ENCODE measurements at regions not wholly inside any gene's neighbourhood (a gene's known extent, or its start where the extent isn't known, plus 50 kb on each side); places are given as distances from the start of the nearest gene placed in this dataset.

DNA sequence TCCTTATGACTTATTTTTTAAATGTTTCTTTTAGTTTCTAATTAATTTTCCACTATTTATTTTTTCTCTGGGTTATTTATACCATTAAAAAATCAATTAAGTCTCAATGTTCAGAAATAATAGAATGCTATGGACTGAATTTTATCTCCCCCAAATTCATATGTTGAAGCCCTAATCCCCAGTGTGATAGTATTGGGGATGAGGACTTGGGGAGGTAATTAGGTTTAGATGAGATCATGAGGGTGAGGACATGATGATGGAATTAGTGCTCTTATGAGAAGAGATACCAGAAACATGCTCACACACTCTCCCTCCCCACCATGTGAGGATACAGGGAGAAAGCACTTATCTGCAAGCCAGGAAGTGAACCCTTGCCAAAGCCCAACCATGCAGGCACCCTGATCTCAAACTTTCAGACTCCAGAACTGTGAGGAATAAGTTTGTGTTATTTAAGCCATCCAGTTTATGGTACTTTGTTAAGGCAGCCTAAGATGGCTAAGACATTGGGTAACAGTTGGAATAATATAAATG lies 202.6 kb downstream of the MDFIC start:
- Histone ChIP-seq H3K9me3 (no peaks in the 10 kb centered on the region), H3K27me3 (no peaks in the 10 kb centered on the region), H3K36me3 (no peaks in the 10 kb centered on the region), H3K27ac (no peak overlapping the region), H3K4me3 (no peak overlapping the region), H3K4me1 (ENCODE audit: insufficient read depth) (no peaks in the 10 kb centered on the region)
- no peak for DNase-seq
- intact Hi-C loops (cut with DNase I) = no loop called here
- TF ChIP-seq EP300 (IDR thresholded peaks at IDR 0.05) (no peak), POLR2A (IDR thresholded peaks at IDR 0.05) (no peak), CTCF (IDR thresholded peaks at IDR 0.05) (no peak)

DNA sequence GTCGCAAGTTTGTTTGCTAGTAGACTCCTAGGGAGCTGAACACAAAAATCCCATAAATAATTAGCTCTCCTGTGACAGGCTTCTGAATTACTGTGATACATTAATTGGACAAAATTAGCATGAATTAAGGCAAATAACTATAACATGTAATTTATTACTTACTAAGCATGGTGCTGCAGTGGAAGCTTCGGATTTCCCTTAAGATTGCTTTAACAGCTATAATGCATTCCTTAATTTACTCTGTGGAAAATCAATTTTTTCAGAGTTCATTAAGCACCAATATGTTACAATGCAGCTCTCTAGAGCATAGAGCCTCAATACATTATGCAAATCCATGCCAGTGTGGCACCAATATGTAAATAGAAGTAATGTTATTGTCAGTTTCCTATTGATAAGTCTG lies 201.5 kb downstream of the MDFIC start:
- Histone ChIP-seq H3K4me3 (no peak overlapping the region), H3K9me3 (no peaks in the 10 kb centered on the region), H3K27ac (no peak overlapping the region), H3K4me1 (ENCODE audit: insufficient read depth) (no peaks in the 10 kb centered on the region), H3K36me3 (no peaks in the 10 kb centered on the region), H3K27me3 (no peaks in the 10 kb centered on the region)
- no peak for DNase-seq
- intact Hi-C loops (cut with DNase I) = no loop called here
- WGBS, 3 donors = 96 to 98% (median 97%) methylated on average over 2 of the region's 2 CpGs
- TF ChIP-seq POLR2A (IDR thresholded peaks at IDR 0.05) (no peak), EP300 (IDR thresholded peaks at IDR 0.05) (no peak), CTCF (IDR thresholded peaks at IDR 0.05) (no peak)

- 59 to 61% (median 60%) methylated on average over 1 of the region's 1 CpG for WGBS, 3 donors
- intact Hi-C loops (cut with DNase I) = no loop called here
Observed at GRCh38 chr7:115122388-115122787, 200.5 kb downstream of the MDFIC start.

DNA sequence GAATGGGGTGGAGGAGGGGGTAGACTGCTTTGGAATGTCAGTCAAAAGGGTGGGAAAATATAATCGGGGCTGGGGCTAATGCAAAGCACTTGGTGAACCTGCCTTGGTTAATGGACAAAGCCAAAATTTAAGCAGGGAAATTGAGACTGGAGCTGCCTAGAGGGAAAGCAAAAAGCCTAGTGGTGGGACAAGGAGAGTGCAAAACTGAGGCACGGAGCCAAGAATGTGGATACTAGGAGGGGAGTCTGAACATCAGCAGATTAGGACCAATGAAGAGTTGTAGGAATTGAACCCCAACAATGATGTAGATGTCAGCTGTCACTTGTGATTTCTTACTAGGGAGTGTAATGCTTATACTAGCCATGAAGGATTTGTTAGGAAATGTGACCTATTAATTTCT lies 195.9 kb downstream of the MDFIC start:
- Histone ChIP-seq H3K27ac (no peak overlapping the region), H3K9me3 (no peaks in the 10 kb centered on the region), H3K4me3 (no peak overlapping the region), H3K36me3 (no peaks in the 10 kb centered on the region), H3K27me3 (no peaks in the 10 kb centered on the region), H3K4me1 (ENCODE audit: insufficient read depth) (no peaks in the 10 kb centered on the region)
- TF ChIP-seq POLR2A (IDR thresholded peaks at IDR 0.05) (no peak), CTCF (IDR thresholded peaks at IDR 0.05) (no peak), EP300 (IDR thresholded peaks at IDR 0.05) (no peak)
- DNase-seq = no peak
- WGBS, 3 donors = 68 to 88% (median 84%) methylated on average over 2 of the region's 2 CpGs
- intact Hi-C loops (cut with DNase I) = no loop called here

More at GRCh38 chr7:115122388-115122787, 200.5 kb downstream of the MDFIC start:
- H3K27ac ChIP-seq = no peak overlapping the region
- no peaks in the 10 kb centered on the region for H3K4me1 ChIP-seq (ENCODE audit: insufficient read depth)
- no peak for DNase-seq
- TF ChIP-seq EP300 (IDR thresholded peaks at IDR 0.05) (no peak), POLR2A (IDR thresholded peaks at IDR 0.05) (no peak), CTCF (IDR thresholded peaks at IDR 0.05) (no peak)
- no peaks in the 10 kb centered on the region for H3K9me3 ChIP-seq
- no peaks in the 10 kb centered on the region for H3K27me3 ChIP-seq
- H3K36me3 ChIP-seq = no peaks in the 10 kb centered on the region
- H3K4me3 ChIP-seq = no peak overlapping the region

Measured in ovary (tissue), 7 donors.